ENCODE measurements at regions not wholly inside any gene's neighbourhood (a gene's known extent, or its start where the extent isn't known, plus 50 kb on each side); places are given as distances from the start of the nearest gene placed in this dataset.

DNA sequence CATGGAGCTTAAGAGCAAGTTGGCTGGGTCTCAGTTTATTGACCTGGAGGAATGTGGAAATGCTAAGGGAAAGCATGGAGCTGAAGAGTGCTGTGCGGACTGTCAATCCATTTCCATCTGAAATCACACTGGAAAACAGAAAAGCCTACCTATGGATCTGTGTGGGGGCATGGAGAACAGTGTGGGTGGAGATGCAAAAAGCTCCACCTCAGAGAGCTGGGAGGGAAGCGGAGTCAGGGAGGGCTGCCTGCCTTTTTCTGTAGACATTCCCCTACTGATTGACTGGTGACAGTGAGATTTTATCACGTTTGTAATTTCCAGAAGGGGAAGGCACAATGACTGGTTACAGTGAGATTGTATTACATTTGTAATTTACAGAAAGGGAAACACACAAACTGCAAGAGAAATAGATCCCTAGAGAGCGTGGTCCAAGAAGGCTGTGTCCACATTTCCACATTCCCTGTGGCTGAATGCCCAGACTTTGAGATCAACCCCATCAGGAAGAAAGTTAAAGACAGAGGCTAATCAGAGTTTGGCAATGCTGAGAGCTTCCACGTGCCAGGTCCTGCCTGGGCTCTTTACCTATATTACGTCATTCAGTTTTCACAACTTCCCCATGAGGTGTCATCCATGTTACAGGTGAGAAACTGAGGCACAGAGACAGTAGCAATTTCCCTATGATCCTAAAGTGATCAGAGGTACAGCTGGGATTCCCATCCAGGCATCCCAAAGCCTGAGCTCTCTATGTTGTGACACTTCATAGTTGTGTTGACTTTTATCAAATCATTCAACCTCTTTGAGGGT lies 67.7 kb upstream of the NSMCE3 start:
- TF ChIP-seq, protein P1, sequence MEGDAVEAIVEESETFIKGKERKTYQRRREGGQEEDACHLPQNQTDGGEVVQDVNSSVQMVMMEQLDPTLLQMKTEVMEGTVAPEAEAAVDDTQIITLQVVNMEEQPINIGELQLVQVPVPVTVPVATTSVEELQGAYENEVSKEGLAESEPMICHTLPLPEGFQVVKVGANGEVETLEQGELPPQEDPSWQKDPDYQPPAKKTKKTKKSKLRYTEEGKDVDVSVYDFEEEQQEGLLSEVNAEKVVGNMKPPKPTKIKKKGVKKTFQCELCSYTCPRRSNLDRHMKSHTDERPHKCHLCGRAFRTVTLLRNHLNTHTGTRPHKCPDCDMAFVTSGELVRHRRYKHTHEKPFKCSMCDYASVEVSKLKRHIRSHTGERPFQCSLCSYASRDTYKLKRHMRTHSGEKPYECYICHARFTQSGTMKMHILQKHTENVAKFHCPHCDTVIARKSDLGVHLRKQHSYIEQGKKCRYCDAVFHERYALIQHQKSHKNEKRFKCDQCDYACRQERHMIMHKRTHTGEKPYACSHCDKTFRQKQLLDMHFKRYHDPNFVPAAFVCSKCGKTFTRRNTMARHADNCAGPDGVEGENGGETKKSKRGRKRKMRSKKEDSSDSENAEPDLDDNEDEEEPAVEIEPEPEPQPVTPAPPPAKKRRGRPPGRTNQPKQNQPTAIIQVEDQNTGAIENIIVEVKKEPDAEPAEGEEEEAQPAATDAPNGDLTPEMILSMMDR (IDR thresholded peaks at IDR 0.05; ENCODE audit: control extremely low read depth in 1 of 3, insufficient read depth in 1 of 3, low read depth in 1 of 3, low read length in 3 of 3) = no peak
- TF ChIP-seq CREB1 (IDR thresholded peaks at IDR 0.05) (no peak), POLR2A (IDR thresholded peaks at IDR 0.05; ENCODE audit: control extremely low read depth in 1 of 2, low read depth in 2 of 2, low read length in 2 of 2) (no peak), PHF8 (conservative IDR thresholded peaks at IDR 0.05; ENCODE audit: low read depth, low read length) (no peak), POLR2AphosphoS5 (IDR thresholded peaks at IDR 0.05; ENCODE audit: low read depth, low read length) (no peak), POU5F1 (IDR thresholded peaks at IDR 0.05; ENCODE audit: low read depth, low read length) (no peak), SUZ12 (IDR thresholded peaks at IDR 0.05; ENCODE audit: low read length) (no peak), JUND (IDR thresholded peaks at IDR 0.05; ENCODE audit: low read length) (no peak), ZNF274 (IDR thresholded peaks at IDR 0.05; ENCODE audit: borderline replicate concordance, extremely low read depth, low read length) (no peak), TEAD4 (IDR thresholded peaks at IDR 0.05; ENCODE audit: low read depth, low read length) (no peak), EZH2 (IDR thresholded peaks at IDR 0.05; ENCODE audit: low read depth, low read length, severe bottlenecking) (no peak)

Data from H1 (cell line).